GM12872 (cell line): ENCODE measurements at regions not wholly inside any gene's neighbourhood (a gene's known extent, or its start where the extent isn't known, plus 50 kb on each side); places are given as distances from the start of the nearest gene placed in this dataset.

Experiments used
- CTCF ChIP-seq: IDR thresholded peaks from 3 replicates; pipeline ENCODE4 v1.5.1; 2011; ENCODE audit warnings: low read depth, mild to moderate bottlenecking, low read length, moderate library complexity; ENCODE audit not compliant: insufficient read depth

GRCh38 chr2:239609607-239610310 is 208.9 kb upstream of the HDAC4 start:
- TF ChIP-seq CTCF, result no peak

- no peak for TF ChIP-seq CTCF
Measured at GRCh38 chr2:239609162-239609561, 208.3 kb upstream of the HDAC4 start.

- TF ChIP-seq CTCF, result no peak
Measured at GRCh38 chr2:239608723-239609122, 207.9 kb upstream of the HDAC4 start.

GRCh38 chr2:239608260-239608659 is 207.4 kb upstream of the HDAC4 start:
- TF ChIP-seq CTCF, result no peak

GRCh38 chr2:239607517-239608191 is 206.8 kb upstream of the HDAC4 start:
- TF ChIP-seq CTCF, result no peak

GRCh38 chr2:239606741-239607516 is 206.1 kb upstream of the HDAC4 start:
- no peak for TF ChIP-seq CTCF

- no peak for TF ChIP-seq CTCF
Measured at GRCh38 chr2:239605976-239606375, 205.2 kb upstream of the HDAC4 start.
